ENCODE measurements at regions not wholly inside any gene's neighbourhood (a gene's known extent, or its start where the extent isn't known, plus 50 kb on each side); places are given as distances from the start of the nearest gene placed in this dataset.
"Not testable (repeated sequence)": the region's sequence is repeated elsewhere in the genome, so short reads cannot be mapped to it uniquely, and the experiment has no call there.

DNA sequence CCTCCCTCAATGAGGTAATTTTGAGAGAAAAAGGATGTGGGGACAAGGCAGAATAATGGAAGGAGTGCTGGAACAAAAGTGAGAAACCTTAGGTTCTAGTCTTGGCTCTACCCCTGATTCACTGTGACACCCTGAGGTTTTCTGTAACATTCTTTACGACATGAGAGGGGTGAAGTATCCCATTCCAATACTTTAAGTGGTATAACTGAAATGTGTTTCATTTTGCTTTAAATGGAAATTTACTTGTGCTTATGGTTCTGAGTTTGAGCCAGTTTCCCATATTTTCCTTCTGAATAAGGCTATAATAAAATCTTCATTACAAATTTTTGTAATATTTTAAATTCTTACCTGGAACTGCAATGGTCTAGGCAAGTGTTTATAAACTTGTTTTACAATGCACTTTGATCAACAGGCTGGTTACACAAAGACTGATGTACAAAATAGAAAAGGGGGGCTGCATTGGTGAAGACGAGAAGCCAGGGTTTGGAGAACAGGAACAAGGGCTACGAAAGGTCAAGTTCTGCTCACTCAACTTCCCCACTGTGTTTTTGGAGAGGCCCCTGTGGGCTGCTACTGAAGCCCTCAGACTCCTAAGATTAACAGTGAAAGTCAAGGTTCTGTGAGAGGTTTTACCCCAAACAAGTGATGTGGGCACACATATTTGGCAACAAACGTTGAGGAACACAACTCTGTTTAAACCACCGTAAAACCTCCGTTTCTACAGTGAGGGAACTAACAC, 171.9 kb upstream of the ELL2 start:
- DNase-seq (ENCODE audit: low spot score) = no peak

- no peak for DNase-seq (ENCODE audit: low spot score)
Observed at GRCh38 chr5:96129276-96129675, 167.6 kb upstream of the ELL2 start.

- DNase-seq (ENCODE audit: low spot score) = no peak
Observed at GRCh38 chr5:96128204-96128864, 166.7 kb upstream of the ELL2 start.

DNA sequence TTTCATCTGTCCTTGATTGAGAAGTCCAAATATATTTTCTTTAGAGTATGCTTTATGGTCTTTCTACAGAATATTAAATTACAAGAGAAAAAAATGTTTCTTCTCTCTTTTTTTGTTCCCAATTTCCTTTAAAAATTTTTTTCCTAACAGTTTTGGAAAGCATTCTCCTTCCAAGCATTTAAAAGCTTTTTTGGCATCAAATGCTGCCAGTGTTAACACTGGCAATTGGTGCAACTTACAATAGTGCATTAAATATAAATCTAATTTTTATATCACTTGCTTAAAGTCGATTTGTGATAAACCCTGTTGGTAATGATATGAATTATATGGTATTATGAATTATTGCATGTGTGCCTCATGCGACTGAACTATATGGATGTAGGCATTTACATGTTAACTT, 165.9 kb upstream of the ELL2 start:
- no peak for DNase-seq (ENCODE audit: low spot score)

DNA sequence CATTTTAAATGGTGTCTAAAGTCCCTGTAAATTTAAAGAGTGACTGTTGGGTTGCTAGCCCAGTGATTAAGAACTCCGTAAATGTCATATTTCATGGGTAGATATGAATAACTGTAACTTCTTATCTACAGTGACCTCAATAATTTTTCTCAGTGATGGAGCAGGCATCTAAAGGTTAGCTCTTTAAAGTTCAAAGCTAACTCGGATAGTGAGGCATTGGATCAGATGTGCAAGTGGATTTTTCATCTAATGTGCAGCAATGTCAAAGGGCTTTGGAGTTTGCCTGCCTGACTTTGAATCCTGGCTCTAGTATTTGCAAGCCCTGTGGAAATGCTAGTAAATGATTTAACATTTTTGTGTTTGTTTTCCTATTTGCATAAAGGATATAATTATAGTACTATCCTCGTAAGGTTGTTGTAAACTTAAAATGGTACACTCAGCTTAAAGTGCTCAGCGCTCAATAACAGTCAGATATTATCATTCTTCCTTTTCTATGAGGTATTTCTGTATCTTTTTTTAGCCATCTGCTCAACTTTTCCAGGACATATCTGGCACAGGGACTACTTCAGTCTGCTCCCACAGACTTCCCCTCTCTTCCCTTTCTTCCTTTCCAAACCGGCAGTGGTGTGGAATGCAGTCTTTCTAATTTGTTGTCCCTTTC, 163.7 kb upstream of the ELL2 start:
- no peak for DNase-seq (ENCODE audit: low spot score)

DNA sequence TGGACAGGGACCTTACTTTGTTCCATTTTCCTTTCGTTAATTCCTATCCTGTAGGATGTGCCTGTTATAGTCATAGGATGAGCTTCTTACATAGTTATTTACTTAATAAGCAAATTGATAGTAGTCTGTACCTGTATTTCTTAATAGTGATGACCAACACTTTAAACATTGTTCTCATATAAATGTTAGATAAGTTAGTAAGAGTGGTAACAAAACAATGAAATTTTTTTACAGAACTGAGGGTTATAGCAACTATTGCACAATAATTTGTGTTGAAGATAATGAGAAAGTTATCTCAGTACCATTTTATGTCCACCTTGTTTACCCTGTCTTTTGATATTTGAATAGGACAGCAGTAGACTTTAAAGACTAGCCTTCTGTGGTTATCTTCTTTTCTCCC, 162.9 kb upstream of the ELL2 start:
- no peak for DNase-seq (ENCODE audit: low spot score)

DNA sequence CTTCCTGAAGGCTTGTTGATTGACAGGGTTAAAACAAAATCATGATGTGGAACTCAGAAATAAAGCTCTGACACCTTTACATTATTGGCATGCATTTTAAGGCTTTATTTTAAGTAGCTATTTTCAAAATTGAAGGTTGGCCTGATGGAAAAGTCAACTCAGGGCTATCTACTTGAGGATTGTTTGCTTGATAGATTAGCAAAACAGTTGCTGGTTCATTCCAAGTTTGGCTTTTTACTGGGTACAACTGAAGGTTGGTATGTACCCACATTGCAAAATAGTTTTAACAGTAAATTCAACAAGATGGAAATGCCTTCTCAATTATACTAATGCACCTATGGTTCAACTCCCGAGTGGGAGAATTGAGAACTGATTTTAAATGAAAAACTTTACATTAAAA, 161.8 kb upstream of the ELL2 start:
- no peak for DNase-seq (ENCODE audit: low spot score)

- DNase-seq (ENCODE audit: low spot score) = no peak
Observed at GRCh38 chr5:96121364-96121763, 159.7 kb upstream of the ELL2 start.

GRCh38 chr5:96120120-96120519, 158.5 kb upstream of the ELL2 start:
- no peak for DNase-seq (ENCODE audit: low spot score)

DNA sequence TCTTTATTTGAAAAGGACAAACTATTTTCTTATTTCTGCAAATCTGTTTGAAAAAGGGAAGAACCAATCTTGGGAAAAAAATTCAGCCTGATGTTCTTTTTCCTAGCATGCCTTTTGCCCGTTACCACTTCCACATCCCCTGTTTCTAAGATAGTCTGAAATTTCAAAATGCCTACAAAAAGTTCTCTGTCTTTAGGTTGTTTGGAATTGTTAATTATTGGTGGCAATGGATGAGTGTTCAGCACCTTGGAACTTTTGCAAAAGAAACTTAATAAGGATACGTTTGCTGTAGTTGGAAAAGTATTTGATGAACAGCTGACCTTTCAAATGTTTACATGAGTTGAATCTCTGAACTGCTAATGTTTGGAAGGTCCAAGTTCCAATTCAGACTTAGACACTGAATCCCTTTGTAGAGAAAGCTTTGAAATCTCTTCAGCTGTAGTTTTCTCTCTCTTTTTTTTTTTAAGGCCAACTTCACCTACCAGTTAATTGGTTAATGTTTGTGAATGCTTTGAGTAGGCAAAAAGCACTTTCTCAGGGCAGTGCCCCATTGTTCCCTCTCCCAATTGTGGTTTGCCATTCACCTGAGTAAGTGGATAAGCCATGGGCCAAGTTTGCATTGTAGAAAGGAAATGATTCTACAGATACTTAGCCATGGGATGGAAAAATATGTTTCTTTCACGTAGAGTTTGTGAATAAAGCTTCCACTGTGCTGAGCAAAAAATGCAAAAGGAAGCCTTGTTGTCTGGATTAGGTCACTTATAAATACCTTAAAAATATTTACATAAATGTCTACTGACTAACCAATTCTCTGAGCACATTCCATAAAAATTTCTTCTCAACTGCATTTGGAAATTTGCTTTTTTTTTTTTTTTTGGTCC, 156.4 kb upstream of the ELL2 start:
- no peak for DNase-seq (ENCODE audit: low spot score)

- DNase-seq (ENCODE audit: low spot score) = peak; percentile 32
Observed at GRCh38 chr5:96115147-96115807, 153.6 kb upstream of the ELL2 start.

GRCh38 chr5:96114736-96115135, 153.1 kb upstream of the ELL2 start:
- peak; percentile 86 for DNase-seq (ENCODE audit: low spot score)

DNA sequence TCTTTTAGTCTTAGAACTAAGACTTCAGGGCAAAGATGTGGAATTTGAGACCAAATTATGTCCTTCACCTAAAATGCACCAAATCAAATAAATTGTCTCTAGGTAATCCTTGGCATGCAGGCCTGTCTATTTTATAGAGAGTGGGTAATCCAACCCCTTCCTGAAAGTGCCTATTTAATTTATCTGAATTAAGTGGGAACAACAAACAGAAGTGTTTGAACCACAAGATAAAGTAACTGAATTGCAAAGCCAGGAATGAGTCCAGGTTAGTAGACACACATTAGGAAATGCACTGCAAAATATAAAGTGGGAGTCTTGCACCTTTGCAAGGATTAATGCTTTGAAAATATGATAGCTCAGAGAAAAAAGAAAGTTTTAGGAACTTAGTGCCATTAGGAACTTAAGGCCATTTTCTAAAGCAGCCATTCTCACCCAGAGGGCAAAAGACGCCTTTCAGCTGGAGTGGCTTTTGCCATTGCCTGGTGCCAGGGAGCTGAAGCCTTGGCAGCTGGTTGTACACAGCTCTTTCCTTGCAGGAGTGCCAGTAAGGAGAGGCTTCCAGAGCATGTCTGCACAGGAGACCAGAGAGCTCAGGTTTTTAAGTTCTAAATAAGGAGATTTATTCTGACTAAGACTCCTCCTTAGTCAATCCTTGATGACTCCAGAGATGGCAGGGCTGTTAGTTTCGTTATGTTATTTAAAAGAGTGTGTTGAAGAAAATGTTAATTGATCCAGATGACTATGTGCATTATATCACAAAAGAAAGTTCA, 151.7 kb upstream of the ELL2 start:
- DNase-seq (ENCODE audit: low spot score) = peak; percentile 68

DNA sequence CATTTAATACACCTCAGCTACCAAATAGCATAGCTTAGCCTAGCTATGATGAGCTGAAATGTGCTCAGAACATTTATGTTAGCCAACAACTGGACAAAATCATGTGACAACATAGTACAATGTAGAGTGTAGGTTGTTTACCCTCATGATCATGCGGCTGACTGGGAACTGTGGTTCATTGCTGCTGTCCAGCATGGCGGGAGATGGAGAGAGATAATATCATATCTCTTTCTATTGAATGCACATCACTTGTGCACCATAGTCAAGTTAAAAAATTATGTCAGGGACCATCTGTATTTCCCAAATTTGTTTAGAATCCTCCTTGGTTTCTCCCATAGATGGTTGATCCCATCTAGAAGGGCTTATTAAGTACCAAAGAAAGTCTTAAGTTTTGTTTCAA, 151.1 kb upstream of the ELL2 start:
- peak; percentile 4 for DNase-seq (ENCODE audit: low spot score)

DNA sequence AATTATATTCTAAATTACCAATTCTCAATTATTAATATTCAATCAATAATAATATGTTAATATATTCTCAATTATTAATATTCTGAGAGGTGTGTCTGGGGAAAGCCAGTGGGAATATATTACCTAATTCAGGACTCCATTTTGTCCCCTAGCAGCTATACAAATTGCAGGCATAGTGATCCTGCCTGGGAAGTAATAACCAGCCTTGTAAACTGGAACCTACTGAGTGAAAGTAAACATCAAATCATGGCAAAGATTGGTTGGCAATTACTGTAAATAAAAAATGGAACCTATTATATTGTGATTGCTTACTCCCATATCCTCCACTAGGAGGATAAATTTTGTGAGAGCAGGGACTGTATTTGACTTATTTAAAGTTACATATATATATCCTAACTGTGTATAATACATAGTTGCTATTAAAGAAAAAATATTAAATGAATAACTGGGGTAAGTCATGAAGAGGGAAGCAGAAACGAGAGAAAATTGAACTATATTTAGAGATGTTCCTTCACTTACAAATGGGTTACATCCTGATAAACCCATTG, 150.5 kb upstream of the ELL2 start:
- no peak for DNase-seq (ENCODE audit: low spot score)

- DNase-seq (ENCODE audit: low spot score) = peak; percentile 53
Observed at GRCh38 chr5:96111080-96111756, 149.6 kb upstream of the ELL2 start.

GRCh38 chr5:96110300-96110699, 148.6 kb upstream of the ELL2 start:
- peak; percentile 9 for DNase-seq (ENCODE audit: low spot score)

- not testable (repeated sequence) for DNase-seq (ENCODE audit: low spot score)
Observed at GRCh38 chr5:96108629-96109028, 147.0 kb upstream of the ELL2 start.

DNA sequence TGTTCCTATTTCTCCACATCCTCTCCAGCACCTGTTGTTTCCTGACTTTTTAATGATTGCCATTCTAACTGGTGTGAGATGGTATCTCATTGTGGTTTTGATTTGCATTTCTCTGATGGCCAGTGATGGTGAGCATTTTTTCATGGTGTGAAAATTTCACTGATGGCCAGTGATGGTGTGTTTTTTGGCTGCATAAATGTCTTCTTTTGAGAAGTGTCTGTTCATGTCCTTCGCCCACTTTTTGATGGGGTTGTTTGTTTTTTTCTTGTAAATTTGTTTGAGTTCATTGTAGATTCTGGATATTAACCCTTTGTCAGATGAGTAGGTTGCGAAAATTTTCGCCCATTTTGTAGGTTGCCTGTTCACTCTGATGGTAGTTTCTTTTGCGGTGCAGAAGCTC, 142.2 kb upstream of the ELL2 start:
- not testable (repeated sequence) for DNase-seq (ENCODE audit: low spot score)
